ENCODE measurements at regions not wholly inside any gene's neighbourhood (a gene's known extent, or its start where the extent isn't known, plus 50 kb on each side); places are given as distances from the start of the nearest gene placed in this dataset.

- H3K36me3 ChIP-seq (ENCODE audit: insufficient read depth, low read length) = no peaks in the 10 kb centered on the region
- no peak overlapping the region for H3K27ac ChIP-seq (ENCODE audit: low read length)
- H3K9me2 ChIP-seq (ENCODE audit: insufficient read depth, low read length) = no peaks in the 10 kb centered on the region
- H3K4me3 ChIP-seq (ENCODE audit: low read length) = no peak overlapping the region
- H3K4me2 ChIP-seq (ENCODE audit: low read length) = no peak overlapping the region
- H3K79me2 ChIP-seq (replicated peaks; ENCODE audit: insufficient read depth, low read length) = no peaks in the 10 kb centered on the region
- no peaks in the 10 kb centered on the region for H4K20me1 ChIP-seq (ENCODE audit: insufficient read depth)
- no peak overlapping the region for H3K9ac ChIP-seq (ENCODE audit: low read length)
- no peaks in the 10 kb centered on the region for H3F3A ChIP-seq (ENCODE audit: insufficient read depth, low read length, poor library complexity, severe bottlenecking)
- H3K27me3 ChIP-seq (ENCODE audit: insufficient read depth, low read depth, low read length) = no peaks in the 10 kb centered on the region
- no peaks in the 10 kb centered on the region for H3K9me3 ChIP-seq (ENCODE audit: low read length)
- TF ChIP-seq SMC3 (conservative IDR thresholded peaks at IDR 0.05; ENCODE audit: poor library complexity) (no peak), MXI1 (conservative IDR thresholded peaks at IDR 0.05; ENCODE audit: poor library complexity, severe bottlenecking) (no peak), POLR2AphosphoS5 (IDR thresholded peaks at IDR 0.05) (no peak), EP300 (conservative IDR thresholded peaks at IDR 0.05; ENCODE audit: poor library complexity, severe bottlenecking) (no peak), EZH2 (IDR thresholded peaks at IDR 0.05; ENCODE audit: borderline replicate concordance, insufficient read depth, low read length, poor library complexity, severe bottlenecking) (no peak), RAD21 (conservative IDR thresholded peaks at IDR 0.05) (no peak), TAF1 (IDR thresholded peaks at IDR 0.05; ENCODE audit: low read depth) (no peak), CTCF (IDR thresholded peaks at IDR 0.05; ENCODE audit: poor library complexity, severe bottlenecking) (no peak), REST (IDR thresholded peaks at IDR 0.05; ENCODE audit: borderline replicate concordance) (no peak)
- no peak overlapping the region for H2AFZ ChIP-seq (ENCODE audit: low read depth, low read length)
Measured at GRCh38 chr11:121755906-121756305, 303.1 kb upstream of the SORL1-AS1 start.

DNA sequence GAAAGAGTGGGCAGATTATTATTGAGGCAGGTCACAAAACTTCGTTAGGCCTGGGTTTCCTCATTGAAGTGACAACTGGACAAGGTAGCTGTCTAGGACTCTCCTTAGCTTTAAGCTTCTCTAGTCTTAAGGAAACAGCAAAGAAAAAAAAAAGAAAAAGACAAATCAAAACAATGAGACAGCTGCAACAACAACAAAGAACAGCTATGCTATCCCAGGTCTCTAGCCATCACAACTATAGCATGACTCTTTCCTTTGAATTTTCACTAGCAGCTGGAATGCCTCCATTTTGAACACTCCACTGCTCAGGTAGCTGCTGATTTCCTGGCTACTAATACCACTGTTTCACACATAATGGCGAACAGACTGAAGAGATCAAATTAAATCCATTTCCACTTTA, 302.4 kb upstream of the SORL1-AS1 start:
- H3K4me2 ChIP-seq (ENCODE audit: low read length) = no peak overlapping the region
- TF ChIP-seq RAD21 (conservative IDR thresholded peaks at IDR 0.05) (no peak), CTCF (IDR thresholded peaks at IDR 0.05; ENCODE audit: poor library complexity, severe bottlenecking) (no peak), POLR2AphosphoS5 (IDR thresholded peaks at IDR 0.05) (no peak), TAF1 (IDR thresholded peaks at IDR 0.05; ENCODE audit: low read depth) (no peak), REST (IDR thresholded peaks at IDR 0.05; ENCODE audit: borderline replicate concordance) (no peak), SMC3 (conservative IDR thresholded peaks at IDR 0.05; ENCODE audit: poor library complexity) (no peak), EZH2 (IDR thresholded peaks at IDR 0.05; ENCODE audit: borderline replicate concordance, insufficient read depth, low read length, poor library complexity, severe bottlenecking) (no peak), MXI1 (conservative IDR thresholded peaks at IDR 0.05; ENCODE audit: poor library complexity, severe bottlenecking) (no peak), EP300 (conservative IDR thresholded peaks at IDR 0.05; ENCODE audit: poor library complexity, severe bottlenecking) (no peak)

More for the DNA sequence above, 302.4 kb upstream of the SORL1-AS1 start:
- no peaks in the 10 kb centered on the region for H3K9me2 ChIP-seq (ENCODE audit: insufficient read depth, low read length)
- H3K79me2 ChIP-seq (replicated peaks; ENCODE audit: insufficient read depth, low read length) = no peaks in the 10 kb centered on the region
- no peaks in the 10 kb centered on the region for H3K27me3 ChIP-seq (ENCODE audit: insufficient read depth, low read depth, low read length)
- no peak overlapping the region for H2AFZ ChIP-seq (ENCODE audit: low read depth, low read length)
- H3K36me3 ChIP-seq (ENCODE audit: insufficient read depth, low read length) = no peaks in the 10 kb centered on the region
- no peak overlapping the region for H3K27ac ChIP-seq (ENCODE audit: low read length)
- no peaks in the 10 kb centered on the region for H3K9me3 ChIP-seq (ENCODE audit: low read length)
- no peak overlapping the region for H3K9ac ChIP-seq (ENCODE audit: low read length)
- no peaks in the 10 kb centered on the region for H4K20me1 ChIP-seq (ENCODE audit: insufficient read depth)
- H3F3A ChIP-seq (ENCODE audit: insufficient read depth, low read length, poor library complexity, severe bottlenecking) = no peaks in the 10 kb centered on the region
- H3K4me3 ChIP-seq (ENCODE audit: low read length) = no peak overlapping the region

All from neural cell (in vitro differentiated cells).